B cell (primary cell): ENCODE measurements at regions not wholly inside any gene's neighbourhood (a gene's known extent, or its start where the extent isn't known, plus 50 kb on each side); places are given as distances from the start of the nearest gene placed in this dataset.

Experiments
- ATAC-seq: fragments of 200-7000 bp; cut with Tn5 transposase; one replicate; pipeline ENCODE4 v1.10.0; 2021; ENCODE audit warnings: low read depth, mild to moderate bottlenecking, moderate number of reproducible peaks, moderate library complexity
- CTCF ChIA-PET: fragments of 350-600 bp; sonication (Branson Sonifier 250); formaldehyde crosslinking; loops from one replicate; lab custom pipeline; 2021; ENCODE audit warnings: antibody characterized with exemption, inconsistent platforms; lab: Charles Lee
- POLR2A ChIA-PET: fragments of 350-600 bp; sonication (Branson Sonifier 250); formaldehyde crosslinking; loops from one replicate; lab custom pipeline; 2021; ENCODE audit warnings: antibody characterized with exemption; lab: Charles Lee
- DNase-seq: peaks from one replicate; pipeline ENCODE4 v3.0.0; 2013
- H2AFZ ChIP-seq: 2 replicates; pipeline ENCODE4 v1.6.1; 2012; ENCODE audit warnings: mild to moderate bottlenecking, low read depth, low read length; ENCODE audit not compliant: insufficient read depth, poor library complexity, severe bottlenecking
- H3K27ac ChIP-seq, 2 donors: 1 replicate in 1 of 2; 2 replicates in 1 of 2; pipeline ENCODE4 v1.5.1; 2012 to 2013; ENCODE audit warnings: low read length in 2 of 2, mild to moderate bottlenecking in 2 of 2, moderate library complexity in 1 of 2
- H3K27me3 ChIP-seq, 4 experiments: fragments of 200-600 bp in 1 of 4; sonication (generic) in 1 of 4; replicated peaks in 1 of 4; 1 replicate in 2 of 4; 2 replicates in 2 of 4; pipeline versions ENCODE4 v1.6.1 to v1.7.0; 2013 to 2016; ENCODE audit warnings: low read length in 3 of 4, mild to moderate bottlenecking in 2 of 4, mixed read lengths in 1 of 4, moderate library complexity in 1 of 4; ENCODE audit not compliant: insufficient read depth in 4 of 4, control insufficient read depth in 3 of 4; ENCODE audit errors: control extremely low read depth in 1 of 4
- H3K36me3 ChIP-seq, 2 experiments: replicated peaks in 1 of 2; 1 replicate in 1 of 2; 2 replicates in 1 of 2; pipeline versions ENCODE4 v1.6.1 to v1.7.1; 2013; ENCODE audit warnings: low read length in 1 of 2; ENCODE audit not compliant: insufficient read depth in 2 of 2, control insufficient read depth in 1 of 2; ENCODE audit errors: control extremely low read depth in 1 of 2, extremely low read depth in 1 of 2
- H3K4me1 ChIP-seq, 2 donors: fragments of 200-600 bp in 1 of 2; sonication (generic) in 1 of 2; 1 replicate in 1 of 2; 2 replicates in 1 of 2; pipeline versions ENCODE4 v1.5.1 to v1.6.1; 2013 to 2017; ENCODE audit warnings: low read length in 2 of 2; ENCODE audit not compliant: control insufficient read depth in 2 of 2, insufficient read depth in 2 of 2
- H3K4me2 ChIP-seq: replicated peaks from 2 replicates; pipeline ENCODE3; 2012; ENCODE audit warnings: mild to moderate bottlenecking, low read depth, low read length; ENCODE audit not compliant: poor library complexity, severe bottlenecking
- H3K4me3 ChIP-seq, 5 experiments: fragments of 200-600 bp in 1 of 5; sonication (generic) in 1 of 5; 1 replicate in 3 of 5; 2 replicates in 2 of 5; pipeline versions ENCODE4 v1.5.1 to v1.7.0; 2011 to 2016; ENCODE audit warnings: low read length in 4 of 5, mild to moderate bottlenecking in 4 of 5, low read depth in 2 of 5, control low read depth in 1 of 5, moderate library complexity in 1 of 5; ENCODE audit not compliant: insufficient read depth in 1 of 5; ENCODE audit errors: control extremely low read depth in 1 of 5, extremely low read depth in 1 of 5
- H3K79me2 ChIP-seq: fragments of 200-600 bp; sonication (generic); one replicate; pipeline ENCODE4 v1.6.0; 2016; ENCODE audit warnings: low read length; ENCODE audit not compliant: control insufficient read depth, insufficient read depth
- H3K9ac ChIP-seq: fragments of 200-600 bp; sonication (generic); 2 replicates; pipeline ENCODE4 v1.6.1; 2017; ENCODE audit warnings: mild to moderate bottlenecking, low read length, moderate library complexity
- H3K9me3 ChIP-seq, 3 donors: one replicate each; pipeline versions ENCODE4 v1.6.1 to v1.7.1; 2013; ENCODE audit warnings: low read length in 2 of 3; ENCODE audit not compliant: control insufficient read depth in 2 of 3, insufficient read depth in 1 of 3; ENCODE audit errors: control extremely low read depth in 1 of 3
- H4K20me1 ChIP-seq: 2 replicates; pipeline ENCODE4 v1.6.0; 2012; ENCODE audit warnings: mild to moderate bottlenecking, low read length; ENCODE audit not compliant: insufficient read depth, control insufficient read depth, poor library complexity, severe bottlenecking
- H3K27ac Mint-ChIP-seq: one replicate; pipeline ENCODE4 v1.8.0; 2021; ENCODE audit warnings: mixed read lengths
- H3K27me3 Mint-ChIP-seq: one replicate; pipeline ENCODE4 v1.8.0; 2021; ENCODE audit warnings: mixed read lengths
- H3K4me1 Mint-ChIP-seq: one replicate; pipeline ENCODE4 v1.8.0; 2021; ENCODE audit warnings: mixed read lengths
- H3K4me3 Mint-ChIP-seq: one replicate; pipeline ENCODE4 v1.8.0; 2021; ENCODE audit warnings: mixed read lengths
- H3K9me3 Mint-ChIP-seq: one replicate; pipeline ENCODE4 v1.8.0; 2022; ENCODE audit warnings: mixed read lengths; ENCODE audit not compliant: insufficient read depth
- EZH2 ChIP-seq: IDR thresholded peaks from 2 replicates; pipeline ENCODE4 v1.6.1; 2012; ENCODE audit warnings: borderline replicate concordance, low read depth, mild to moderate bottlenecking, moderate library complexity, low read length; ENCODE audit not compliant: insufficient read depth, poor library complexity, severe bottlenecking
- WGBS: methylation state at CpG from one replicate; pipeline ENCODE4 v1.1.5; 2013; ENCODE audit warnings: missing lambda C conversion rate; ENCODE audit not compliant: insufficient coverage; 5-methylcytosine and 5-hydroxymethylcytosine counted together
- intact Hi-C: fragments of 100-400 bp; cut with micrococcal nuclease; formaldehyde crosslinking; loops from one replicate; pipeline ENCODE4 v1.10.0; 2022
- TF ChIP-seq, protein P1 (sequence below): fragments of 200-600 bp; IDR thresholded peaks from one replicate; pipeline ENCODE4 v1.8.0; 2022; ENCODE audit warnings: antibody characterized with exemption, mild to moderate bottlenecking

DNA sequence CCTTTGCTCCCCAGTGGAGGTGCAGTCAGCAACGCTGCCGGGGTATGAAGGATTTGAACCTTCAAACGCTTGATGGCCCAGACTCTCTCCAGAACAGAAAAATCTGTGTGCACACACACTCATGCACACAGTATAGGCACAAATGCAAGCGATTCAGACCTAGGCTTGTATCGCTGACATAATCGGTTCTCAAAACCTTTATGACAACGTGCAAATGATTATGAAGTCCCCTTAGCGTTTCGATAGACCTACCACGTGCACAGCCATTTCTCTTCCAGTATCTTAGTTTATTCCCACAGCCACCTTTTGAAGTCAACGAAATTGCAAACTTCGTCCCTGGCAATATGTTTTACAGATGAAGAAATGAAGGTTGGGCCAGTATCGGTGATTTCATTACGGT, 138.9 kb upstream of the MYCN start:
- Histone ChIP-seq H3K4me3 (no peak overlapping the region), H4K20me1 (no peaks in the 10 kb centered on the region), H3K27me3 (no peaks in the 10 kb centered on the region), H3K9me3 (no peaks in the 10 kb centered on the region), H3K9ac (no peak overlapping the region), H3K27ac (no peak overlapping the region), H3K4me1 (no peaks in the 10 kb centered on the region), H3K4me2 (no peak overlapping the region), H2AFZ (no peak overlapping the region), H3K36me3 (no peaks in the 10 kb centered on the region), H3K79me2 (no peaks in the 10 kb centered on the region)
- 96% methylated on average over 12 of the region's 14 CpGs for WGBS
- Mint-ChIP-seq H3K27me3 (peaks cover 7% of the 10 kb centered on the region), H3K9me3 (no peaks in the 10 kb centered on the region), H3K4me1 (no peaks in the 10 kb centered on the region), H3K27ac (no peak overlapping the region), H3K4me3 (no peak overlapping the region)
- POLR2A ChIA-PET = no interaction called here
- CTCF ChIA-PET = no interaction called here
- intact Hi-C loops = no loop called here
- TF ChIP-seq EZH2 = no peak
- TF ChIP-seq, protein P1, sequence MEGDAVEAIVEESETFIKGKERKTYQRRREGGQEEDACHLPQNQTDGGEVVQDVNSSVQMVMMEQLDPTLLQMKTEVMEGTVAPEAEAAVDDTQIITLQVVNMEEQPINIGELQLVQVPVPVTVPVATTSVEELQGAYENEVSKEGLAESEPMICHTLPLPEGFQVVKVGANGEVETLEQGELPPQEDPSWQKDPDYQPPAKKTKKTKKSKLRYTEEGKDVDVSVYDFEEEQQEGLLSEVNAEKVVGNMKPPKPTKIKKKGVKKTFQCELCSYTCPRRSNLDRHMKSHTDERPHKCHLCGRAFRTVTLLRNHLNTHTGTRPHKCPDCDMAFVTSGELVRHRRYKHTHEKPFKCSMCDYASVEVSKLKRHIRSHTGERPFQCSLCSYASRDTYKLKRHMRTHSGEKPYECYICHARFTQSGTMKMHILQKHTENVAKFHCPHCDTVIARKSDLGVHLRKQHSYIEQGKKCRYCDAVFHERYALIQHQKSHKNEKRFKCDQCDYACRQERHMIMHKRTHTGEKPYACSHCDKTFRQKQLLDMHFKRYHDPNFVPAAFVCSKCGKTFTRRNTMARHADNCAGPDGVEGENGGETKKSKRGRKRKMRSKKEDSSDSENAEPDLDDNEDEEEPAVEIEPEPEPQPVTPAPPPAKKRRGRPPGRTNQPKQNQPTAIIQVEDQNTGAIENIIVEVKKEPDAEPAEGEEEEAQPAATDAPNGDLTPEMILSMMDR = no peak
- no peak for DNase-seq
- no peak for ATAC-seq

DNA sequence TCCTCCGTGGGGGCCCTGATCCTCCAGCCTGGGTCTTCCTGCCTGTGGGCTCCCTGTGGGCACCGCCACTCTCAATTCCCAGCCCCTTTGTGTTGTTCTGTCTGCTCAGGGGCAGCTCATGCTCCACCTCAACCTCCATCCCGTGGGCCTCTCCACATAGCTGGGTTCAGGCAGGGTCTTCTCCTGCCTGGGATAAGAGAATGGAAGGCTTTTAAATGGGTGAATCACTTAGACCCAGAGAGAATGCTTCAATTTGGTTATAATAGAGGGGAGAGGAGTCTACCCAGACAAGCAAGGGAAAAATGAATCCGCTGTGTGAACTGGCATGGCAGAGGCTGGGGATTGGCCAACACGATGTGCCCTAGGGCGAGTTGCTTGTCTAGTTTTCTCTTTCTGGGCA, 138.4 kb upstream of the MYCN start:
- DNase-seq (no peak), ATAC-seq (no peak)
- Mint-ChIP-seq H3K4me1 (no peaks in the 10 kb centered on the region), H3K27me3 (peaks cover 7% of the 10 kb centered on the region), H3K4me3 (no peak overlapping the region), H3K27ac (no peak overlapping the region), H3K9me3 (no peaks in the 10 kb centered on the region)
- Histone ChIP-seq H3K4me3 (no peak overlapping the region), H3K9me3 (no peaks in the 10 kb centered on the region), H4K20me1 (no peaks in the 10 kb centered on the region), H3K4me1 (no peaks in the 10 kb centered on the region), H3K4me2 (no peak overlapping the region), H3K27me3 (no peaks in the 10 kb centered on the region), H3K79me2 (no peaks in the 10 kb centered on the region), H2AFZ (no peak overlapping the region), H3K36me3 (no peaks in the 10 kb centered on the region), H3K27ac (no peak overlapping the region), H3K9ac (no peak overlapping the region)
- no peak for TF ChIP-seq EZH2
- TF ChIP-seq, protein P1 = no peak
- 90% methylated on average over 2 of the region's 6 CpGs for whole genome bisulfite sequencing
- ChIA-PET CTCF (no interaction called here), POLR2A (no interaction called here)
- intact Hi-C loops = no loop called here
